ENCODE measurements at regions not wholly inside any gene's neighbourhood (a gene's known extent, or its start where the extent isn't known, plus 50 kb on each side); places are given as distances from the start of the nearest gene placed in this dataset.
"Not testable (repeated sequence)": the region's sequence is repeated elsewhere in the genome, so short reads cannot be mapped to it uniquely, and the experiment has no call there.

- no peaks in the 10 kb centered on the region for H3K36me3 ChIP-seq (ENCODE audit: insufficient read depth, low read length)
- H3K9ac ChIP-seq (ENCODE audit: low read depth, low read length) = no peak overlapping the region
- H3K4me1 ChIP-seq (ENCODE audit: insufficient read depth, low read length) = no peaks in the 10 kb centered on the region
- peaks cover 16% of the 10 kb centered on the region for H3K9me3 ChIP-seq (ENCODE audit: control insufficient read depth, insufficient read depth, low read length)
Measured at GRCh38 chrX:74085642-74086236, 218.2 kb upstream of the ZCCHC13 start.

GRCh38 chrX:74080165-74080564 is 223.8 kb upstream of the ZCCHC13 start:
- no peaks in the 10 kb centered on the region for H3K9me3 ChIP-seq (ENCODE audit: control insufficient read depth, insufficient read depth, low read length)
- no peak overlapping the region for H3K9ac ChIP-seq (ENCODE audit: low read depth, low read length)
- H3K36me3 ChIP-seq (ENCODE audit: insufficient read depth, low read length) = no peaks in the 10 kb centered on the region
- no peaks in the 10 kb centered on the region for H3K4me1 ChIP-seq (ENCODE audit: insufficient read depth, low read length)

- H3K4me1 ChIP-seq (ENCODE audit: insufficient read depth, low read length) = peaks cover 3% of the 10 kb centered on the region; the same call in 1 of the 2 replicates
- H3K9ac ChIP-seq (ENCODE audit: low read depth, low read length) = no peak overlapping the region
- no peaks in the 10 kb centered on the region for H3K36me3 ChIP-seq (ENCODE audit: insufficient read depth, low read length)
- no peaks in the 10 kb centered on the region; the same call in 1 of the 2 replicates for H3K9me3 ChIP-seq (ENCODE audit: control insufficient read depth, insufficient read depth, low read length)
Measured at GRCh38 chrX:74065831-74066390, 213.4 kb upstream of the XIST start.

- H3K9ac ChIP-seq (ENCODE audit: low read depth, low read length) = no peak overlapping the region
- H3K4me1 ChIP-seq (ENCODE audit: insufficient read depth, low read length) = peaks cover 3% of the 10 kb centered on the region; the same call in 1 of the 2 replicates
- H3K36me3 ChIP-seq (ENCODE audit: insufficient read depth, low read length) = no peaks in the 10 kb centered on the region
- no peaks in the 10 kb centered on the region; the same call in 1 of the 2 replicates for H3K9me3 ChIP-seq (ENCODE audit: control insufficient read depth, insufficient read depth, low read length)
Measured at GRCh38 chrX:74063426-74064155, 211.1 kb upstream of the XIST start.

- no peaks in the 10 kb centered on the region for H3K9me3 ChIP-seq (ENCODE audit: control insufficient read depth, insufficient read depth, low read length)
- H3K4me1 ChIP-seq (ENCODE audit: insufficient read depth, low read length) = peaks cover 3% of the 10 kb centered on the region; the same call in 1 of the 2 replicates
- no peak overlapping the region for H3K9ac ChIP-seq (ENCODE audit: low read depth, low read length)
- no peaks in the 10 kb centered on the region for H3K36me3 ChIP-seq (ENCODE audit: insufficient read depth, low read length)
Measured at GRCh38 chrX:74061879-74062278, 209.4 kb upstream of the XIST start.

- H3K4me1 ChIP-seq (ENCODE audit: insufficient read depth, low read length) = no peaks in the 10 kb centered on the region
- H3K36me3 ChIP-seq (ENCODE audit: insufficient read depth, low read length) = no peaks in the 10 kb centered on the region
- H3K9me3 ChIP-seq (ENCODE audit: control insufficient read depth, insufficient read depth, low read length) = peaks cover 10% of the 10 kb centered on the region; the same call in 1 of the 2 replicates
- H3K9ac ChIP-seq (ENCODE audit: low read depth, low read length) = no peak overlapping the region
Measured at GRCh38 chrX:74049126-74049525, 196.6 kb upstream of the XIST start.

- not testable (repeated sequence) for H3K36me3 ChIP-seq (ENCODE audit: insufficient read depth, low read length); H3K9me3 ChIP-seq (ENCODE audit: control insufficient read depth, insufficient read depth, low read length); H3K9ac ChIP-seq (ENCODE audit: low read depth, low read length); H3K4me1 ChIP-seq (ENCODE audit: insufficient read depth, low read length)
Measured at GRCh38 chrX:74034066-74034465, 181.6 kb upstream of the XIST start.

- not testable (repeated sequence) for H3K36me3 ChIP-seq (ENCODE audit: insufficient read depth, low read length); H3K9ac ChIP-seq (ENCODE audit: low read depth, low read length)
Measured at GRCh38 chrX:74031527-74031926, 179.0 kb upstream of the XIST start.

GRCh38 chrX:74030766-74031165 is 178.3 kb upstream of the XIST start:
- H3K9me3 ChIP-seq (ENCODE audit: control insufficient read depth, insufficient read depth, low read length); H3K36me3 ChIP-seq (ENCODE audit: insufficient read depth, low read length); H3K4me1 ChIP-seq (ENCODE audit: insufficient read depth, low read length); H3K9ac ChIP-seq (ENCODE audit: low read depth, low read length): not testable (repeated sequence)

More at GRCh38 chrX:74031527-74031926, 179.0 kb upstream of the XIST start:
- not testable (repeated sequence) for H3K9me3 ChIP-seq (ENCODE audit: control insufficient read depth, insufficient read depth, low read length); H3K4me1 ChIP-seq (ENCODE audit: insufficient read depth, low read length)

GRCh38 chrX:74025145-74025544 is 172.6 kb upstream of the XIST start:
- not testable (repeated sequence) for H3K9ac ChIP-seq (ENCODE audit: low read depth, low read length); H3K36me3 ChIP-seq (ENCODE audit: insufficient read depth, low read length); H3K4me1 ChIP-seq (ENCODE audit: insufficient read depth, low read length)
- peaks cover 24% of the 10 kb centered on the region for H3K9me3 ChIP-seq (ENCODE audit: control insufficient read depth, insufficient read depth, low read length)

GRCh38 chrX:74023203-74023602 is 170.7 kb upstream of the XIST start:
- Histone ChIP-seq H3K9me3 (ENCODE audit: control insufficient read depth, insufficient read depth, low read length) (peaks cover 32% of the 10 kb centered on the region), H3K36me3 (ENCODE audit: insufficient read depth, low read length) (no peaks in the 10 kb centered on the region), H3K9ac (ENCODE audit: low read depth, low read length) (no peak overlapping the region), H3K4me1 (ENCODE audit: insufficient read depth, low read length) (no peaks in the 10 kb centered on the region)

- Histone ChIP-seq H3K36me3 (ENCODE audit: insufficient read depth, low read length) (no peaks in the 10 kb centered on the region), H3K9me3 (ENCODE audit: control insufficient read depth, insufficient read depth, low read length) (peaks cover 38% of the 10 kb centered on the region), H3K9ac (ENCODE audit: low read depth, low read length) (no peak overlapping the region), H3K4me1 (ENCODE audit: insufficient read depth, low read length) (no peaks in the 10 kb centered on the region)
Measured at GRCh38 chrX:74018253-74018652, 165.7 kb upstream of the XIST start.

- Histone ChIP-seq H3K9ac (ENCODE audit: low read depth, low read length) (no peak overlapping the region), H3K4me1 (ENCODE audit: insufficient read depth, low read length) (no peaks in the 10 kb centered on the region)
Measured at GRCh38 chrX:74015379-74016019, 163.0 kb upstream of the XIST start.

GRCh38 chrX:74009041-74009440 is 156.5 kb upstream of the XIST start:
- peaks cover 3% of the 10 kb centered on the region; the same call in 1 of the 2 replicates for H3K36me3 ChIP-seq (ENCODE audit: insufficient read depth, low read length)
- peaks cover 7% of the 10 kb centered on the region; the same call in 1 of the 2 replicates for H3K9me3 ChIP-seq (ENCODE audit: control insufficient read depth, insufficient read depth, low read length)
- H3K9ac ChIP-seq (ENCODE audit: low read depth, low read length) = no peak overlapping the region
- H3K4me1 ChIP-seq (ENCODE audit: insufficient read depth, low read length) = no peaks in the 10 kb centered on the region

More at GRCh38 chrX:74015379-74016019, 163.0 kb upstream of the XIST start:
- Histone ChIP-seq H3K36me3 (ENCODE audit: insufficient read depth, low read length) (no peaks in the 10 kb centered on the region), H3K9me3 (ENCODE audit: control insufficient read depth, insufficient read depth, low read length) (peaks cover 21% of the 10 kb centered on the region; the same call in 1 of the 2 replicates)

Measured in ES-I3 (cell line).